Thyroid gland (tissue), 4 donors: ENCODE measurements at regions not wholly inside any gene's neighbourhood (a gene's known extent, or its start where the extent isn't known, plus 50 kb on each side); places are given as distances from the start of the nearest gene placed in this dataset.

Experiments used
- CTCF ChIP-seq, 6 experiments: fragments of 200-600 bp in 3 of 6; fragments of 450-650 bp in 3 of 6; sonication (generic) in 3 of 6; IDR thresholded peaks; one replicate each; pipeline ENCODE4 v1.5.1; 2016 to 2019; ENCODE audit warnings: antibody characterized with exemption in 6 of 6, mild to moderate bottlenecking in 2 of 6, inconsistent platforms in 1 of 6, moderate library complexity in 1 of 6
- POLR2A ChIP-seq, 2 donors: fragments of 450-650 bp; IDR thresholded peaks; one replicate each; pipeline ENCODE4 v1.6.1; 2017; ENCODE audit warnings: antibody characterized with exemption in 2 of 2, mild to moderate bottlenecking in 2 of 2, moderate library complexity in 1 of 2

DNA sequence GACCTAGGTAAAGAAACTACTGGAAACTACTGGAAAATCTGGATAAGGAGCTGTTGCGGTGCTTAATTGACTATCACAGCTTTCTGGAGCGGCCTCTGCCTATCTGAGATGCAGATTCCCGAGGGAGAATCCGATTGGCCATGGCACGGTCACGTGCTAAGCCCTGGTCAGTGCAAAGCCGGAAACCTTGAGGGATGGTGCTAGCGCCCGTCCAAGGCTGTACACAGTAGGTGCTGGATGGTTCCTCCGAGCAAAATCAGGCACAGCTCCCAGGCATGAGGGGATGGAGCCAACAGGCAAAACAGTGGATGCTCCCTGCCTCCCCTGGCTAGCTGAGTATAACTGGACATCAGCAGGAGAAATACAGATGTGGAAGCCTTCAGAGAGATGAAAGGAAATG lies 238.7 kb upstream of the HES1 start:
- no peak for TF ChIP-seq CTCF (IDR thresholded peaks at IDR 0.05)
- no peak for TF ChIP-seq POLR2A (IDR thresholded peaks at IDR 0.05)
